GM21381 (cell line): ENCODE measurements at regions not wholly inside any gene's neighbourhood (a gene's known extent, or its start where the extent isn't known, plus 50 kb on each side); places are given as distances from the start of the nearest gene placed in this dataset.

Experiments
- ATAC-seq: cut with Tn5 transposase; IDR thresholded peaks from one replicate; pipeline ENCODE4 v1.9.1; 2021; ENCODE audit warnings: mild to moderate bottlenecking, moderate library complexity; ENCODE audit not compliant: unreplicated experiment

DNA sequence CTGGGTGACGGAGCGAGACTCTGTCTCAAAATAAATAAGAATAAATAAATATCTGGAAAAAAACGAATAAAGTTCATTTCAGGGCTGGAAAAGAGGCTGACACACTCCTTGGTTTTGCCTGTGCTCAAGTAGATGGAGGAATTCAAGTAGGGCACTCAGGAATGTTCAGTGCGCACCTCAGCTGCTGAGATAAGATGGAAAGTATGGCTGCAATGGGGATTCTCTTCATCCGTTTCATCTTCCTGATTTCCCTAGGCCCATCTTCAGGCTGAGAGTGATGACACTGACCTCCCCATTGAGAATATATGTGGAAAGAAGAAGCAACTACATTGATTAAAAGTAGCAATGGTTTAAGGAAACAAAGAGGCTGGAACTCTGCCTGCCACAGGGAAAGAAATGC is 130.5 kb upstream of the ZNF644 start:
- ATAC-seq = no peak

- ATAC-seq = no peak
These were observed 129.9 kb upstream of the ZNF644 start for GRCh38 chr1:91151702-91152101.

- ATAC-seq = no peak
These were observed 126.8 kb upstream of the ZNF644 start for GRCh38 chr1:91148641-91149069.

GRCh38 chr1:91141858-91142257 is 120.0 kb upstream of the ZNF644 start:
- ATAC-seq = no peak

GRCh38 chr1:91138959-91139358 is 117.1 kb upstream of the ZNF644 start:
- ATAC-seq = no peak

- ATAC-seq = no peak
These were observed 115.5 kb upstream of the ZNF644 start for GRCh38 chr1:91137173-91137852.

DNA sequence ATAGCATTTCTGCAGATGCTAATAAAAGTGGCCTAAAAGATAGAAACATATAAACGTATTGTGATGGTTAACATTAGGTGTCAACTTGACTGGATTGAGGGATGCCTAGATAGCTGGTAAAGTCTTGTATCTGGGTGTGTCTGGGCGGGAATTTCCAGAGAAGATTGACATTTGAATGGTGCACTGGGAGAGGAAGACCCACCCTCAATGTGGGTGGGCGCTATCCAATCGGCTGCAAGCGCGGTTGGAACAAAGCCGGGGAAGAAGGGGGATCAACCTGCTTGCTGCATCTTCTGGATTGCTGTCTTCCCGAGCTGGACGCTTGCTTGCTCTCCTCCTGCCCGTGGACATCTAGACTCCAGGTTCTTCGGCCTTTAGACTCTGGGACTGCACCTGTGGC is 114.0 kb upstream of the ZNF644 start:
- ATAC-seq = no peak

GRCh38 chr1:91133248-91133647 is 111.4 kb upstream of the ZNF644 start:
- ATAC-seq = no peak

DNA sequence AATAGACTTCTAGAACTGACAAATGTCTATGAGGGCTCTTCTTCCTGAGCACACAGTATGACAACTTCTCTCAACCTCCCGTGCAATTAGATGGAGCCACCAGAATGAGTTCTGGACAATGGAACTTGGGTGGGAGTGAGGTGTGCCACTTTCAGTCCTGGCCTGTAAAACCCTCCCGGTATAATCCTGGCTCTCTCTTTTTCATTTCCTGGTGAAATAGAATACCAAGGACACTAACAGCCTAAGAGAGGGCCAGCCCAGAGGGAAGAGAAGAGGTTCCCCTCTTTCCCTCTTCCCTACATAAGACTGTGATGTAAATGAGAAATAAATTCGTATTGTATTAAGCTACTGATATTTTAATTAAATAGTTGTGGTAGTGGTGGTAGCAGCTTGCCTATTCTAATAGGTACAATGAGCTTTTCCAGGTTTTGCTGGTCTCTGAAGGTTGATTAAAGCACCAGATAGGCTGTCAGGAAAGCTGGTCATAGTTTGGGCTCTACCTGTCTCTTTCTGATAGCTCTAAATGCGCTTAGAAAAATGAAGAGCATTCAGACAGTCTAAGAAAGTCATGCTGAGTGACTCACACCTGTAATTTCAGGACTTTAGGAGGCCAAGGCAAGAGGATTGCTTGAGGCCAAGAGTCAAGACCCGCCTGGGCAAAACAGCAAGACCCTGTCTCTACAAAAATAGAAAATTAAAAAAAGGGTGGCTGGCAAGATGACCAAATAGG is 108.6 kb upstream of the ZNF644 start:
- ATAC-seq = no peak

GRCh38 chr1:91129458-91129857 is 107.6 kb upstream of the ZNF644 start:
- no peak for ATAC-seq

DNA sequence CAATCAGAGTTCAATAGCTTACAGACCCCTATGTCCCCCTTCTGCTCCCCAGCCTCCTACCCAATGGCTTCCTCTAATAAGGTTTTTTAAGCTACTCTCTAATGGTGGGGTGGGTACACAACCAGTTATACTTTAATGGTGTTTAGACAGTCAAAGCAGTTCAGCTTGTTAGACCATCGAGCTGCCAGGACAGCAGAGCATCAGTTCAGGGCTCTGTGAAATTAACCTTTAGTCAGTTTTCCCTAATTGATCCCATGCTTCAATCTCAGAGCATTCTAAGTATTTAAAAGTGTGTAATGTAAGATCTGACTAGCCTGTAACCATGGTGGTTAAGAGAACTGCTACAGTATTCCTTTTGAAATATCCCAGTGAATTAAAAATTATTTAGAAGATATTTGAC is 107.2 kb upstream of the ZNF644 start:
- no peak for ATAC-seq

GRCh38 chr1:91124989-91125417 is 103.2 kb upstream of the ZNF644 start:
- ATAC-seq = no peak

DNA sequence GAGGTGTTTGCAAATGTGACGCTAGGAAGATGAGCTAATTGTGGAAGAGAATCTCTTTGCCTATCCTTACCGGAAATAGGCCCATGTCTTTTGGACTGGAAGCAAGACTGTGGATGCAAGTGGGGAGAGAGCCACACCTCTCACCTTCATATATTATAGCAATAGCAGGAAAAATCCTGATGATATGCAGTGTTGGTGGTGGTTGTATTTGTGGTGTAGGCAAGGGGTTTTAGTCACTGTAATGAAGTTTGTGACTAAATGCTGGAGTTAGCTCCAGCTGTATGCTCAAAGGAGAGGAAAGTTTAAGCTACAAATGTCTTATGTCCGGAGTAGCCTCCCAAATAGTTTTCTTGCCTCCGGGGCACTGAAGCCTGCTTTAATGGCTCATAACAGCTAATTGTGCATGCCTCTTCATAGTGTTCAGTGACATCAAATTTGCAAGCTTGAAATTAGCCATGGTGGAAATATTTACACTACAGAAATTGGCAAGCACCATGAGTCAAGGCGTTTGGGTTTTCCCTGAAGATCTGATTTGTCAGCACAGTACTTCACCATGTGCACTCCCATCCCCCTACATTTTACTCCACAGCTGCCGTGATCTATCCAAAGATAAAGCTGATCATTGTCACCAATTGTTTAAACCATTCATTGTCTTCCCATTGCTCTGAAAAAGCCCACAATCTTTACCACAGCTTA is 102.6 kb upstream of the ZNF644 start:
- no peak for ATAC-seq

GRCh38 chr1:91123773-91124172 is 101.9 kb upstream of the ZNF644 start:
- no peak for ATAC-seq

- no peak for ATAC-seq
These were observed 101.5 kb upstream of the ZNF644 start for GRCh38 chr1:91123319-91123718.

- ATAC-seq = no peak
These were observed 100.4 kb upstream of the ZNF644 start for GRCh38 chr1:91122106-91122717.

- no peak for ATAC-seq
These were observed 99.5 kb upstream of the ZNF644 start for GRCh38 chr1:91121366-91121765.

- ATAC-seq = no peak
These were observed 99.1 kb upstream of the ZNF644 start for GRCh38 chr1:91120936-91121335.

DNA sequence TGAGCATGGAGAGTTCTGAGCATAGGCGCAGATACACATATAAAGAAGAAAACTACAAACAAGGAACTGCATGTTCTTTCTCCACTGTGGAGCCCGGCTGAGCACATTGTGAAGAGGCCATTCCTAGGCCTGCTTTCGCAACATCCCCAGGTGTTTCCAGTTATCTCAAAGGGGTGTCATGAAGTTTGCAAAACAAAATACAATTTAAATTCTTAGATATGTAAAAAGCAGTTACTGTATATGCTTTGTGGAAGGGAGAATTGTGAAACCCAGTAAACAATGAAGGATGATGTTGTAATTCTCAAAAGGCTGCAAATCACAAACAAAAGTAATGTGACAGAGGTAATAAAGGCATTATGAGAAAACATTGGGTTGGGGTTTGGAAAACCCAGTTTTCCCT is 98.6 kb upstream of the ZNF644 start:
- ATAC-seq = no peak

DNA sequence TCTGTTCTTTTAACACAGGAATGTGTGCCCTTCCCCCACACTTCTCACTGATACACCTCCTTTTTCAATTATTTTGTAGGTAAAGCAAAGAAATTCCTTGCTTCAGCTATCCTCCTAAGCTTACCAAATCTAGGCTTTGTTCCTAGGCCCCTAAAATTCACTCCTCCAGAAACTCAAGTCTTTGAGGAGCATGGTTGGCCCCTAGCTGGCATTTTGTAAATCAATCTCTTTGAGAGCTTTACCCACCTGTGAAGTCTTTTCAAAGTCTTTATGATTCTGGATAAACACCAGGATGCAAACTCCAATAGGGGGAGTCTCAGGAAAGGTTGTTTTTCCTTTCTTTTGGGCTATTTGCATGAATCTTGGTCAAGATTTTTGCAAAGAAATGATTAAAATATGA is 82.9 kb upstream of the ZNF644 start:
- ATAC-seq = no peak

DNA sequence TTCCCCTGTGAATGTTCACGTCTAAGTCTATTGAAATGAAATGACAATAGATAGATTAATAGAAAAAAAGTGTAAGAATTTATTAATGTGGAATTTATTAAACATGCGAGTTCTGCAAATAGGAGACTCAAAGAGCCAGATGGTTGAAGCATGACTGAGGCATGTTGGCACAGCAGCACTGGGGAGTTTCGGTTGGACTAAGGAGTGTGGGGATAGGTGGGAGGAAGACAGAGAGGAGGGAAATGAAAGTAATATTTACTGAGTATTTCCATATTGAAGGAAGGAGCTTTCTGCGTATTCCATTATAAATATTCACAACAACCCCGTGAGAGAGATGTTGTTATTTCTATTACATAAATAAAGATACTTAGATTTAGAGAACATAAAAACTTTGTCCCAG is 79.5 kb upstream of the ZNF644 start:
- no peak for ATAC-seq
